ENCODE measurements at regions not wholly inside any gene's neighbourhood (a gene's known extent, or its start where the extent isn't known, plus 50 kb on each side); places are given as distances from the start of the nearest gene placed in this dataset.

- TF ChIP-seq, protein P1, sequence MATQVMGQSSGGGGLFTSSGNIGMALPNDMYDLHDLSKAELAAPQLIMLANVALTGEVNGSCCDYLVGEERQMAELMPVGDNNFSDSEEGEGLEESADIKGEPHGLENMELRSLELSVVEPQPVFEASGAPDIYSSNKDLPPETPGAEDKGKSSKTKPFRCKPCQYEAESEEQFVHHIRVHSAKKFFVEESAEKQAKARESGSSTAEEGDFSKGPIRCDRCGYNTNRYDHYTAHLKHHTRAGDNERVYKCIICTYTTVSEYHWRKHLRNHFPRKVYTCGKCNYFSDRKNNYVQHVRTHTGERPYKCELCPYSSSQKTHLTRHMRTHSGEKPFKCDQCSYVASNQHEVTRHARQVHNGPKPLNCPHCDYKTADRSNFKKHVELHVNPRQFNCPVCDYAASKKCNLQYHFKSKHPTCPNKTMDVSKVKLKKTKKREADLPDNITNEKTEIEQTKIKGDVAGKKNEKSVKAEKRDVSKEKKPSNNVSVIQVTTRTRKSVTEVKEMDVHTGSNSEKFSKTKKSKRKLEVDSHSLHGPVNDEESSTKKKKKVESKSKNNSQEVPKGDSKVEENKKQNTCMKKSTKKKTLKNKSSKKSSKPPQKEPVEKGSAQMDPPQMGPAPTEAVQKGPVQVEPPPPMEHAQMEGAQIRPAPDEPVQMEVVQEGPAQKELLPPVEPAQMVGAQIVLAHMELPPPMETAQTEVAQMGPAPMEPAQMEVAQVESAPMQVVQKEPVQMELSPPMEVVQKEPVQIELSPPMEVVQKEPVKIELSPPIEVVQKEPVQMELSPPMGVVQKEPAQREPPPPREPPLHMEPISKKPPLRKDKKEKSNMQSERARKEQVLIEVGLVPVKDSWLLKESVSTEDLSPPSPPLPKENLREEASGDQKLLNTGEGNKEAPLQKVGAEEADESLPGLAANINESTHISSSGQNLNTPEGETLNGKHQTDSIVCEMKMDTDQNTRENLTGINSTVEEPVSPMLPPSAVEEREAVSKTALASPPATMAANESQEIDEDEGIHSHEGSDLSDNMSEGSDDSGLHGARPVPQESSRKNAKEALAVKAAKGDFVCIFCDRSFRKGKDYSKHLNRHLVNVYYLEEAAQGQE (IDR thresholded peaks at IDR 0.05; ENCODE audit: unreplicated experiment): no peak
- TF ChIP-seq, protein P2, sequence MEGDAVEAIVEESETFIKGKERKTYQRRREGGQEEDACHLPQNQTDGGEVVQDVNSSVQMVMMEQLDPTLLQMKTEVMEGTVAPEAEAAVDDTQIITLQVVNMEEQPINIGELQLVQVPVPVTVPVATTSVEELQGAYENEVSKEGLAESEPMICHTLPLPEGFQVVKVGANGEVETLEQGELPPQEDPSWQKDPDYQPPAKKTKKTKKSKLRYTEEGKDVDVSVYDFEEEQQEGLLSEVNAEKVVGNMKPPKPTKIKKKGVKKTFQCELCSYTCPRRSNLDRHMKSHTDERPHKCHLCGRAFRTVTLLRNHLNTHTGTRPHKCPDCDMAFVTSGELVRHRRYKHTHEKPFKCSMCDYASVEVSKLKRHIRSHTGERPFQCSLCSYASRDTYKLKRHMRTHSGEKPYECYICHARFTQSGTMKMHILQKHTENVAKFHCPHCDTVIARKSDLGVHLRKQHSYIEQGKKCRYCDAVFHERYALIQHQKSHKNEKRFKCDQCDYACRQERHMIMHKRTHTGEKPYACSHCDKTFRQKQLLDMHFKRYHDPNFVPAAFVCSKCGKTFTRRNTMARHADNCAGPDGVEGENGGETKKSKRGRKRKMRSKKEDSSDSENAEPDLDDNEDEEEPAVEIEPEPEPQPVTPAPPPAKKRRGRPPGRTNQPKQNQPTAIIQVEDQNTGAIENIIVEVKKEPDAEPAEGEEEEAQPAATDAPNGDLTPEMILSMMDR (conservative IDR thresholded peaks at IDR 0.05; ENCODE audit: low read depth in 2 of 2): no peak
- no peak for TF ChIP-seq EZH2phosphoT487 (IDR thresholded peaks at IDR 0.05; ENCODE audit: unreplicated experiment)
Measured at GRCh38 chr3:59677747-59678702, 628.2 kb upstream of the CFAP20DC start.
